ENCODE measurements at regions not wholly inside any gene's neighbourhood (a gene's known extent, or its start where the extent isn't known, plus 50 kb on each side); places are given as distances from the start of the nearest gene placed in this dataset.
"Not testable (repeated sequence)": the region's sequence is repeated elsewhere in the genome, so short reads cannot be mapped to it uniquely, and the experiment has no call there.

GRCh38 chr13:75181906-75182305 is 300.1 kb downstream of the TBC1D4 start:
- H3K4me3 ChIP-seq (ENCODE audit: low read depth, low read length), result no peak overlapping the region
- DNase-seq (ENCODE audit: low read depth), result peak; percentile 55

- no peak for DNase-seq (ENCODE audit: low read depth)
- no peak overlapping the region for H3K4me3 ChIP-seq (ENCODE audit: low read depth, low read length)
Measured at GRCh38 chr13:75180805-75181455, 301.0 kb downstream of the TBC1D4 start.

GRCh38 chr13:75178436-75178835 is 303.5 kb downstream of the TBC1D4 start:
- H3K4me3 ChIP-seq (ENCODE audit: low read depth, low read length), result no peak overlapping the region
- DNase-seq (ENCODE audit: low read depth), result no peak

GRCh38 chr13:75175575-75175974 is 306.4 kb downstream of the TBC1D4 start:
- no peak for DNase-seq (ENCODE audit: low read depth)
- no peak overlapping the region for H3K4me3 ChIP-seq (ENCODE audit: low read depth, low read length)

- not testable (repeated sequence) for DNase-seq (ENCODE audit: low read depth); H3K4me3 ChIP-seq (ENCODE audit: low read depth, low read length)
Measured at GRCh38 chr13:75175097-75175496, 306.9 kb downstream of the TBC1D4 start.

GRCh38 chr13:75174481-75174880 is 307.5 kb downstream of the TBC1D4 start:
- no peak for DNase-seq (ENCODE audit: low read depth)
- H3K4me3 ChIP-seq (ENCODE audit: low read depth, low read length), result no peak overlapping the region

GRCh38 chr13:75173457-75174356 is 308.3 kb downstream of the TBC1D4 start:
- DNase-seq (ENCODE audit: low read depth), result no peak
- no peak overlapping the region for H3K4me3 ChIP-seq (ENCODE audit: low read depth, low read length)

- no peak overlapping the region for H3K4me3 ChIP-seq (ENCODE audit: low read depth, low read length)
- no peak for DNase-seq (ENCODE audit: low read depth)
Measured at GRCh38 chr13:75170311-75170710, 311.7 kb downstream of the TBC1D4 start.

- DNase-seq (ENCODE audit: low read depth), result no peak
- no peak overlapping the region for H3K4me3 ChIP-seq (ENCODE audit: low read depth, low read length)
Measured at GRCh38 chr13:75165543-75166230, 316.3 kb downstream of the TBC1D4 start.

GRCh38 chr13:75161804-75162203 is 320.2 kb downstream of the TBC1D4 start:
- DNase-seq (ENCODE audit: low read depth), result no peak

GRCh38 chr13:75160984-75161383 is 321.0 kb downstream of the TBC1D4 start:
- no peak overlapping the region for H3K4me3 ChIP-seq (ENCODE audit: low read depth, low read length)
- no peak for DNase-seq (ENCODE audit: low read depth)

More at GRCh38 chr13:75161804-75162203, 320.2 kb downstream of the TBC1D4 start:
- no peak overlapping the region for H3K4me3 ChIP-seq (ENCODE audit: low read depth, low read length)

GRCh38 chr13:75154331-75154730 is 327.6 kb downstream of the TBC1D4 start:
- no peak overlapping the region for H3K4me3 ChIP-seq (ENCODE audit: low read depth, low read length)
- DNase-seq (ENCODE audit: low read depth), result no peak

GRCh38 chr13:75153834-75154233 is 328.1 kb downstream of the TBC1D4 start:
- peak; percentile 56 for DNase-seq (ENCODE audit: low read depth)
- H3K4me3 ChIP-seq (ENCODE audit: low read depth, low read length), result no peak overlapping the region

GRCh38 chr13:75153386-75153785 is 328.6 kb downstream of the TBC1D4 start:
- no peak for DNase-seq (ENCODE audit: low read depth)

GRCh38 chr13:75151081-75151643 is 330.8 kb downstream of the TBC1D4 start:
- DNase-seq (ENCODE audit: low read depth), result peak; percentile 36

More at GRCh38 chr13:75153386-75153785, 328.6 kb downstream of the TBC1D4 start:
- H3K4me3 ChIP-seq (ENCODE audit: low read depth, low read length), result no peak overlapping the region

GRCh38 chr13:75149776-75150175 is 332.2 kb downstream of the TBC1D4 start:
- DNase-seq (ENCODE audit: low read depth), result no peak
- no peak overlapping the region for H3K4me3 ChIP-seq (ENCODE audit: low read depth, low read length)

More at GRCh38 chr13:75151081-75151643, 330.8 kb downstream of the TBC1D4 start:
- no peak overlapping the region for H3K4me3 ChIP-seq (ENCODE audit: low read depth, low read length)

- DNase-seq (ENCODE audit: low read depth), result no peak
- no peak overlapping the region for H3K4me3 ChIP-seq (ENCODE audit: low read depth, low read length)
Measured at GRCh38 chr13:75147946-75148345, 334.0 kb downstream of the TBC1D4 start.

- H3K4me3 ChIP-seq (ENCODE audit: low read depth, low read length), result no peak overlapping the region
- DNase-seq (ENCODE audit: low read depth), result no peak
Measured at GRCh38 chr13:75146436-75146835, 335.5 kb downstream of the TBC1D4 start.

GRCh38 chr13:75145927-75146326 is 336.0 kb downstream of the TBC1D4 start:
- DNase-seq (ENCODE audit: low read depth), result no peak
- H3K4me3 ChIP-seq (ENCODE audit: low read depth, low read length), result no peak overlapping the region

- no peak overlapping the region for H3K4me3 ChIP-seq (ENCODE audit: low read depth, low read length)
- peak; percentile 35 for DNase-seq (ENCODE audit: low read depth)
Measured at GRCh38 chr13:75139291-75139690, 342.7 kb downstream of the TBC1D4 start.

Data from skeletal muscle cell (primary cell).